Adrenal gland (tissue), 9 donors: ENCODE measurements at regions not wholly inside any gene's neighbourhood (a gene's known extent, or its start where the extent isn't known, plus 50 kb on each side); places are given as distances from the start of the nearest gene placed in this dataset.

Experiments used
- DNase-seq, 7 donors: peaks; one replicate each; pipeline ENCODE4 v3.0.0-alpha.2; 2019 to 2020
- H3K27ac ChIP-seq, 5 donors: fragments of 200-600 bp; sonication (generic) in 4 of 5; 1 replicate in 3 of 5; 2 replicates in 2 of 5; pipeline versions ENCODE4 v1.5.1 to v1.8.0; 2016 to 2020; ENCODE audit warnings: mild to moderate bottlenecking in 1 of 5
- H3K27me3 ChIP-seq: fragments of 200-600 bp; 2 replicates; pipeline ENCODE4 v1.8.0; 2021
- H3K36me3 ChIP-seq, 2 donors: fragments of 200-600 bp; replicated peaks in 1 of 2; 1 replicate in 1 of 2; 2 replicates in 1 of 2; pipeline versions ENCODE4 v1.5.1 to v1.8.0; 2018 to 2022
- H3K4me1 ChIP-seq, 2 donors: fragments of 200-600 bp; replicated peaks in 1 of 2; 1 replicate in 1 of 2; 2 replicates in 1 of 2; pipeline versions ENCODE4 v1.5.1 to v1.8.0; 2018 to 2021
- H3K4me3 ChIP-seq, 4 donors: fragments of 200-600 bp; sonication (generic) in 3 of 4; one replicate each; pipeline ENCODE4 v1.5.1; 2016 to 2018
- H3K9me3 ChIP-seq, 3 donors: fragments of 200-600 bp; sonication (generic) in 1 of 3; replicated peaks in 1 of 3; 1 replicate in 2 of 3; 2 replicates in 1 of 3; pipeline versions ENCODE4 v1.5.1 to v1.8.0; 2016 to 2021
- POLR2A ChIP-seq, 2 donors: fragments of 450-650 bp; IDR thresholded peaks; one replicate each; pipeline ENCODE4 v1.6.1; 2017; ENCODE audit warnings: antibody characterized with exemption in 2 of 2, mild to moderate bottlenecking in 2 of 2, moderate library complexity in 1 of 2
- WGBS, 4 donors: extraction: QIAGEN DNeasy Blood & Tissue Kit in 2 of 4; methylation state at CpG; one replicate each; pipeline versions ENCODE4 v1.1.5 to v1.1.7; 2013 to 2017; 5-methylcytosine and 5-hydroxymethylcytosine counted together
- intact Hi-C, 2 donors: fragments of 100-400 bp; cut with DNase I; formaldehyde crosslinking; loops; one replicate each; pipeline versions ENCODE4 v1.14.1 to v1.15.0; 2022 to 2023
- TF ChIP-seq, protein P1 (sequence below), 6 experiments: fragments of 450-650 bp in 4 of 6; fragments of 200-600 bp in 2 of 6; sonication (generic) in 1 of 6; IDR thresholded peaks; 1 replicate in 5 of 6; 2 replicates in 1 of 6; pipeline versions ENCODE4 v1.5.1 to v1.8.0; 2016 to 2021; ENCODE audit warnings: antibody characterized with exemption in 6 of 6, mild to moderate bottlenecking in 2 of 6, moderate library complexity in 1 of 6
- donor health status: healthy with polysubstance abuse.
- donor health status: Bipolar disorder and iron deficiency.
- donor health status: DM: yes; HTN: yes; CAD: no.
- donor health status: DM: no; HTN: no; CAD: no.
- donor health status: DM: no; HTN: no; CAD: no.

- WGBS, 4 donors: 72 to 86% (median 82%) methylated on average over 5 of the region's 5 CpGs
- H3K4me3 ChIP-seq: no peak overlapping the region
- H3K4me1 ChIP-seq: no peaks in the 10 kb centered on the region
- no peak for TF ChIP-seq POLR2A (IDR thresholded peaks at IDR 0.05)
- TF ChIP-seq, protein P1, sequence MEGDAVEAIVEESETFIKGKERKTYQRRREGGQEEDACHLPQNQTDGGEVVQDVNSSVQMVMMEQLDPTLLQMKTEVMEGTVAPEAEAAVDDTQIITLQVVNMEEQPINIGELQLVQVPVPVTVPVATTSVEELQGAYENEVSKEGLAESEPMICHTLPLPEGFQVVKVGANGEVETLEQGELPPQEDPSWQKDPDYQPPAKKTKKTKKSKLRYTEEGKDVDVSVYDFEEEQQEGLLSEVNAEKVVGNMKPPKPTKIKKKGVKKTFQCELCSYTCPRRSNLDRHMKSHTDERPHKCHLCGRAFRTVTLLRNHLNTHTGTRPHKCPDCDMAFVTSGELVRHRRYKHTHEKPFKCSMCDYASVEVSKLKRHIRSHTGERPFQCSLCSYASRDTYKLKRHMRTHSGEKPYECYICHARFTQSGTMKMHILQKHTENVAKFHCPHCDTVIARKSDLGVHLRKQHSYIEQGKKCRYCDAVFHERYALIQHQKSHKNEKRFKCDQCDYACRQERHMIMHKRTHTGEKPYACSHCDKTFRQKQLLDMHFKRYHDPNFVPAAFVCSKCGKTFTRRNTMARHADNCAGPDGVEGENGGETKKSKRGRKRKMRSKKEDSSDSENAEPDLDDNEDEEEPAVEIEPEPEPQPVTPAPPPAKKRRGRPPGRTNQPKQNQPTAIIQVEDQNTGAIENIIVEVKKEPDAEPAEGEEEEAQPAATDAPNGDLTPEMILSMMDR (IDR thresholded peaks at IDR 0.05): no peak
- no peak overlapping the region for H3K27ac ChIP-seq
- no peaks in the 10 kb centered on the region for H3K9me3 ChIP-seq
- no peak for DNase-seq
- H3K27me3 ChIP-seq: no peaks in the 10 kb centered on the region
- H3K36me3 ChIP-seq: no peaks in the 10 kb centered on the region
- intact Hi-C loops: no loop called here
Measured at GRCh38 chr11:70700871-70701270, 302.5 kb downstream of the CTTN start.

GRCh38 chr11:70702040-70702648 lies 303.8 kb downstream of the CTTN start:
- intact Hi-C loops: no loop called here
- TF ChIP-seq, protein P1 (IDR thresholded peaks at IDR 0.05): no peak
- no peak for TF ChIP-seq POLR2A (IDR thresholded peaks at IDR 0.05)
- Histone ChIP-seq H3K4me3 (no peak overlapping the region), H3K27ac (no peak overlapping the region), H3K36me3 (no peaks in the 10 kb centered on the region), H3K27me3 (no peaks in the 10 kb centered on the region), H3K4me1 (no peaks in the 10 kb centered on the region), H3K9me3 (no peaks in the 10 kb centered on the region)
- WGBS, 4 donors: 97 to 98% (median 97%) methylated on average over 4 of the region's 4 CpGs
- no peak for DNase-seq

- TF ChIP-seq, protein P1 (IDR thresholded peaks at IDR 0.05): no peak
- TF ChIP-seq POLR2A (IDR thresholded peaks at IDR 0.05): no peak
- intact Hi-C loops: no loop called here
Measured at GRCh38 chr11:70703141-70704064, 305.1 kb downstream of the CTTN start.

DNA sequence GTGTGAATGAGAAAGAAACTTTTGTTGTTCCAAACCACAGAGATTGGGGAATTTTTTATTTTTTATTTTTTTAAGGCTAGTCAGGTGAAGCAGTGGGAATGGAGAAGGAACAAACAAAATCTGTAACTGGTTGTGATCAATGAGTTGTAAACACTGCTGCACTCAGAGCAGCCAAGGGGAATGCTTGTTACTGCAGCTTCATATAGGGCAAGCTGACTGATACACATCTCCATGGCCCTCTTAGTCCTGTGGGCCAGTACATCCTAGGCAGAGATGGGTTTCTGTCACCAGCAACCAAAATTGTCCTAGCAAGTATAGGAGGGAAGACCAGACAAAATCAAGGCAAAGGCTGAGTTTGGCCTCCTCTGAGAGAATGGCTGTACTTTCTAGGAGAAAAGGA lies 306.8 kb downstream of the CTTN start:
- no peak for DNase-seq
- Histone ChIP-seq H3K9me3 (no peaks in the 10 kb centered on the region), H3K4me1 (no peaks in the 10 kb centered on the region), H3K27ac (no peak overlapping the region), H3K36me3 (no peaks in the 10 kb centered on the region), H3K27me3 (no peaks in the 10 kb centered on the region), H3K4me3 (no peak overlapping the region)
- TF ChIP-seq, protein P1 (IDR thresholded peaks at IDR 0.05): no peak
- no peak for TF ChIP-seq POLR2A (IDR thresholded peaks at IDR 0.05)
- intact Hi-C loops: no loop called here

More at GRCh38 chr11:70703141-70704064, 305.1 kb downstream of the CTTN start:
- Histone ChIP-seq H3K27ac (no peak overlapping the region), H3K36me3 (no peaks in the 10 kb centered on the region), H3K4me3 (no peak overlapping the region), H3K27me3 (no peaks in the 10 kb centered on the region), H3K4me1 (no peaks in the 10 kb centered on the region), H3K9me3 (no peaks in the 10 kb centered on the region)
- no peak for DNase-seq
- WGBS, 4 donors: 77 to 86% (median 79%) methylated on average over 6 to 21 of the region's 21 CpGs
